GM21737 (cell line): ENCODE measurements at regions not wholly inside any gene's neighbourhood (a gene's known extent, or its start where the extent isn't known, plus 50 kb on each side); places are given as distances from the start of the nearest gene placed in this dataset.
"Not testable (repeated sequence)": the region's sequence is repeated elsewhere in the genome, so short reads cannot be mapped to it uniquely, and the experiment has no call there.

Source experiments
- ATAC-seq: cut with Tn5 transposase; IDR thresholded peaks from one replicate; pipeline ENCODE4 v1.9.1; 2021; ENCODE audit warnings: mild to moderate bottlenecking, moderate library complexity; ENCODE audit not compliant: unreplicated experiment

- no peak for ATAC-seq
Observed at GRCh38 chr5:60136841-60137240, 243.3 kb upstream of the PDE4D start.

DNA sequence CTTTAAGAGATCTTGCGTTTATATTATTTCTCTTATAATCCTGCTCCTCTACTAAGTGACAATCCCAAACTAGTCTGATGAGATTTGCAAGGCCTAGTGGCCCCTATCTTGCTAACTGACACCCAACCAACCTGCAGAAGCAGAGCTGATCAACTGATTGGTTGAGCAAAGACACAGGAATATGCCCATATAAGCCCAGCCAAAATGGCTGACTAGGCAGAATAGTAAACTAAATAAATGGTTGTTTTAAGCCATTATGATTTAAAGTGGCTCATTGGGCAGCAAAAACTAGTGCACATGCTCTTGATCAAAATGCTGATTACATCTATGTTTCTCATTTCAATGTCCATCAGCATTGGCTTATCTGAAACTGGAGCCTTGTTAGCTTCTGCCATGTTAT, 238.0 kb upstream of the PDE4D start:
- no peak for ATAC-seq

DNA sequence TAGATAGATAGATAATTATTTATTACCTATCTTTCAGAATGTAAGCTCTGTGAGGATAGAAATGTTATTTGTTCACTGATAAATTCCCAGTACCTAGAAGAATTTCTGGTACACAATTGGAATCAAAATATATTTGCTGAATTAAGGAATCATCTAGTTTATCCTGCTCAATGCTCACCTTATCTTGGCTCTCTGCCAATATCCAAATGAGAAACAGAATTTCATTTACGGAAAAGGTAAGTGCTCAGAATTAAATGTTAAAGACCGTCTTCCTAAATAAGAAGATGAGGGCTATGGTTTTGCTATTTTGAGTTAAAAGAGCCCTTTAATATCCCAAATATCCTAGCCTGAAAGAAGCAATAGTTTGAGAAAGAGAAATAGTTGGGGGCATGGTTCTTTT, 232.1 kb upstream of the PDE4D start:
- ATAC-seq: no peak

GRCh38 chr5:60102961-60103693, 209.6 kb upstream of the PDE4D start:
- no peak for ATAC-seq

GRCh38 chr5:60101573-60101972, 208.0 kb upstream of the PDE4D start:
- ATAC-seq: no peak

DNA sequence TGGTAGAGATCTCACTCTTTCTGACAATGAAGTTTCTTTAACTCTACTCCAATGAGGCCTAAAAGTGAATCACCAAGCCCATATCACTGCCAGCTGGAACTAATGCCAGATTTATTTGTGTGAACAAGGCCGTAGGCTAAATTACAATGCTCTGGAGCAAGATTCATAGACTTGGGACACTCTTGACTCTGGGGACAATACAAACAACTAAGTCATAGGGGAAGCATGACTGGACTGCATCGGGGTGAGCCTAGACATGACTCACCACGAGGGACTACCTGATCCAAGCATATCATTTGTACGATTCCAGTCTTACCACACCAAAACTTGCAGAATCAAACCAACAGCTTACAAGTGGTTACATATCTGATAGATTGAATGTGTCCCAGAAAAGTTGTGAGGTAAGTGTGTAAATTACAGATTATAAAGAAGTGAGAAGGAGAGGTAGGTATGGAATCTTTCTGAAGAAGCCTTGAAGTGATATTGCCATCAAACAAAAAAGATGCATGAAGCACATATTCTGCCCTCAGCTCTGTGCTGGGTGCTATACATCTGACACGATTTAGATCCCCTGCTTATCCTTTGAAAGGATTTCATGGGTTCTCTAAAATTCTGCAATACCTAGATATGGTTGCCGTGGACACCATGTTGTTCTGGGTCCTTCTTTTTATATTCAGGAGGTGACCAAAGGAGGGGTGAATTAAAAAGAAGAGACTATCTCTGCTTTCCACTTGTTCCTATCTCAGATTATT, 199.3 kb upstream of the PDE4D start:
- no peak for ATAC-seq

GRCh38 chr5:60086583-60086982, 193.1 kb upstream of the PDE4D start:
- no peak for ATAC-seq

- no peak for ATAC-seq
Observed at GRCh38 chr5:60084226-60084625, 190.7 kb upstream of the PDE4D start.

- ATAC-seq: no peak
Observed at GRCh38 chr5:60077292-60077691, 183.8 kb upstream of the PDE4D start.

GRCh38 chr5:60076746-60077145, 183.2 kb upstream of the PDE4D start:
- no peak for ATAC-seq

GRCh38 chr5:60066502-60066901, 173.0 kb upstream of the PDE4D start:
- no peak for ATAC-seq

DNA sequence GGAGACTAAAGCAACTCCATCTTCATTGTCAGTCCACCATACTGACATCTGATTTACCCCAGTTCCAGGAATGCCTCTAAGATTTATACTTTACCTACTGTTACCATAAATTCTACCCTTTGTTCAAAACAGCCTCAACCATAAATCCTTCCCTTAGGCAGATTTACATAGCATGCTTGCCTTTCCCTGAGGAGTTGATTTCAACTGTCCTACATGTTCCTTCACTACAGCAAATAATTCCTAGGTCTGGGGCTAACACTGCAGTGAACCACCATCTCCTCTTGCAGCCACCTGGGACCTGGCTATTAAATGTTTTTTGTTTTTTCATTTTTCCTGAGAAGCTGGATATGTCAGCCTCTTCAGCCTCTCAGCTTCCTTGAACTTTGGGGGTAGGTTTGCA, 166.9 kb upstream of the PDE4D start:
- ATAC-seq: no peak

DNA sequence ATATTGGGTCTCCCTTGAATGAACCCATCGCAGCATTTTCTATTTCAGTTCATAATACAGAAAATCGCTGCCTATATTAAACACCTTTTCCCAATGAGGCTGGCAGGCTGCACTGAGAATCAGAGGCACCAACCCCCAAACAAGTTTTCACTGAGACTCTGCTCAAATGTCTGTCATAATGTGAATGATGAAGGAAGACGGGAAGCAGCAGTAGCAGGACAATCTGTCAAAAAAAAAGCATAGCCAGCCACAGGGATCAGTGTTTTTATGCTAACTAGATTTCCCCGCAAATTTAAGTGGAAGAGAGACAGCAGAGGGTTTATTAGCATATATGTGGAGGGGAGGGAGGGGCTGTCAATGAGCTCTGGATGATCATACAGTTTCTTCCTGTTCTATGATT, 162.7 kb upstream of the PDE4D start:
- no peak for ATAC-seq

DNA sequence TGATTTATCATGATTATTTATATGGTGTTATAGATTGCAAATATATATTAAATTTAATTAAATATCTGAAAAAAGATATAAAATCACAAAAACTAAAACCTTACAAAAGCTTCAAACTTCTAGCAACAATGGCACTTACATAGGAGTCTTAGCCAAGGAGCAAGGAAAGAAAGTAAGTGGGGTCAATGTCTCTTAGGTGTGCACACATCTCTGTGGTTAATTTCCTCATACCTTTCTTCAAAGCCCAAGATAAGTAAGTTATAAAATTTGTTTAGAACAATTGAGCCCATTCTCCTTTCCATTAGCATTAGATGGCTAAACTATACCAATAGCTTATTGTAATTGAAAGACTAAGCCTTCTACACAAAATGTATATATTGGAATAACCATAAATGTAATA, 161.6 kb upstream of the PDE4D start:
- no peak for ATAC-seq

- not testable (repeated sequence) for ATAC-seq
Observed at GRCh38 chr5:60041996-60042664, 148.6 kb upstream of the PDE4D start.

DNA sequence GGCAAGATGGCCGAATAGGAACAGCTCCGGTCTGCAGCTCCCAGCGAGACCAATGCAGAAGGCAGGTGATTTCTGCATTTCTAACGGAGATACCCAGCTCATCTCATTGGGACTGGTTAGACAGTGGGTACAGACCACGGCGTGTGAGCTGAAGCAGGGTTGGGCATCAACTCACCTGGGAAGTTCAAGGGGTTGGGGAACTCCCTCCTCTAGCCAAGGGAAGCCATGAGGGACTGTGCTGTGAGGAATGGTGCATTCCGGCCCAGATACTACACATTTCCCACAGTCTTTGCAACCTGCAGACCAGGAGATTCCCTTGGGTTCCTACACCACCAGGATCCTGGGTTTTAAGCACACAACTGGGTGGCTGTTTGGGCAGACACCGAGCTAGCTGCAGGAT, 148.0 kb upstream of the PDE4D start:
- ATAC-seq: not testable (repeated sequence)

GRCh38 chr5:60036192-60036938, 142.8 kb upstream of the PDE4D start:
- no peak for ATAC-seq

GRCh38 chr5:60026161-60026560, 132.6 kb upstream of the PDE4D start:
- no peak for ATAC-seq

GRCh38 chr5:60024104-60024503, 130.6 kb upstream of the PDE4D start:
- no peak for ATAC-seq

- ATAC-seq: no peak
Observed at GRCh38 chr5:60023255-60023654, 129.7 kb upstream of the PDE4D start.

- no peak for ATAC-seq
Observed at GRCh38 chr5:60020457-60020856, 126.9 kb upstream of the PDE4D start.
